RWPE2 (cell line): ENCODE measurements at regions not wholly inside any gene's neighbourhood (a gene's known extent, or its start where the extent isn't known, plus 50 kb on each side); places are given as distances from the start of the nearest gene placed in this dataset.

Source experiments
- ATAC-seq: fragments of 200-7000 bp; cut with Tn5 transposase; 3 replicates; pipeline ENCODE4 v1.9.1; 2021; ENCODE audit warnings: low read depth
- DNase-seq: peaks from one replicate; pipeline ENCODE4 v3.0.0-alpha.2; 2020; ENCODE audit warnings: low spot score
- H3K27ac ChIP-seq: fragments of 450-650 bp; 2 replicates; pipeline ENCODE4 v1.5.1; 2017; ENCODE audit warnings: mild to moderate bottlenecking; ENCODE audit not compliant: poor library complexity, severe bottlenecking
- H3K27me3 ChIP-seq: fragments of 250-450 bp; sonication (Bioruptor Pico); 2 replicates; pipeline ENCODE4 v1.5.1; 2021; ENCODE audit warnings: mild to moderate bottlenecking, moderate library complexity; ENCODE audit not compliant: insufficient read depth, poor library complexity, severe bottlenecking
- H3K36me3 ChIP-seq: fragments of 250-450 bp; sonication (Bioruptor Pico); 2 replicates; pipeline ENCODE4 v1.5.1; 2020; ENCODE audit warnings: low read depth, mild to moderate bottlenecking, moderate library complexity
- H3K4me1 ChIP-seq: fragments of 250-450 bp; sonication (Bioruptor Pico); 2 replicates; pipeline ENCODE4 v1.5.1; 2021; ENCODE audit warnings: mild to moderate bottlenecking, moderate library complexity; ENCODE audit not compliant: insufficient read depth, poor library complexity, severe bottlenecking
- H3K4me3 ChIP-seq: fragments of 250-450 bp; sonication (Bioruptor Pico); 2 replicates; pipeline ENCODE4 v1.5.1; 2021; ENCODE audit warnings: mild to moderate bottlenecking, moderate library complexity; ENCODE audit not compliant: severe bottlenecking
- H3K9me3 ChIP-seq: fragments of 250-450 bp; sonication (Bioruptor Pico); 2 replicates; pipeline ENCODE4 v1.5.1; 2021; ENCODE audit warnings: mild to moderate bottlenecking, moderate library complexity; ENCODE audit not compliant: severe bottlenecking
- CTCF ChIP-seq: fragments of 450-650 bp; IDR thresholded peaks from one replicate; pipeline ENCODE4 v1.5.1; 2017; ENCODE audit warnings: mild to moderate bottlenecking, moderate library complexity; ENCODE audit not compliant: poor library complexity, severe bottlenecking

- Histone ChIP-seq H3K4me3 (no peak overlapping the region), H3K9me3 (no peaks in the 10 kb centered on the region), H3K27ac (no peak overlapping the region), H3K4me1 (peaks cover 16% of the 10 kb centered on the region), H3K27me3 (no peaks in the 10 kb centered on the region), H3K36me3 (no peaks in the 10 kb centered on the region)
- ATAC-seq (no peak), DNase-seq (no peak)
- no peak for TF ChIP-seq CTCF
These were observed 55.8 kb upstream of the WASF3 start for GRCh38 chr13:26501641-26502040.

- no peak for DNase-seq
- no peak for TF ChIP-seq CTCF
These were observed 54.7 kb upstream of the WASF3 start for GRCh38 chr13:26502826-26503225.

GRCh38 chr13:26503826-26504594 is 53.5 kb upstream of the WASF3 start:
- Histone ChIP-seq H3K27me3 (no peaks in the 10 kb centered on the region), H3K9me3 (no peaks in the 10 kb centered on the region), H3K27ac (no peak overlapping the region), H3K4me1 (peaks cover 6% of the 10 kb centered on the region), H3K4me3 (no peak overlapping the region), H3K36me3 (no peaks in the 10 kb centered on the region)
- ATAC-seq (no peak), DNase-seq (no peak)
- no peak for TF ChIP-seq CTCF

More at GRCh38 chr13:26502826-26503225, 54.7 kb upstream of the WASF3 start:
- no peak overlapping the region for H3K27ac ChIP-seq
- no peaks in the 10 kb centered on the region for H3K9me3 ChIP-seq
- H3K4me3 ChIP-seq = no peak overlapping the region
- peaks cover 10% of the 10 kb centered on the region for H3K4me1 ChIP-seq
- H3K36me3 ChIP-seq = no peaks in the 10 kb centered on the region
- H3K27me3 ChIP-seq = no peaks in the 10 kb centered on the region
- no peak for ATAC-seq
